Endometrial microvascular endothelial cells (primary cell): ENCODE measurements at regions not wholly inside any gene's neighbourhood (a gene's known extent, or its start where the extent isn't known, plus 50 kb on each side); places are given as distances from the start of the nearest gene placed in this dataset.

ENCODE experiments used
- in situ Hi-C: cut with HindIII; loops from 2 replicates; pipeline ENCODE4 v1.10.0; 2017; ENCODE audit warnings: low sequenced_read_pairs, low pct_unique_long_range_greater_than_20kb; ENCODE audit errors: inconsistent ontology term

DNA sequence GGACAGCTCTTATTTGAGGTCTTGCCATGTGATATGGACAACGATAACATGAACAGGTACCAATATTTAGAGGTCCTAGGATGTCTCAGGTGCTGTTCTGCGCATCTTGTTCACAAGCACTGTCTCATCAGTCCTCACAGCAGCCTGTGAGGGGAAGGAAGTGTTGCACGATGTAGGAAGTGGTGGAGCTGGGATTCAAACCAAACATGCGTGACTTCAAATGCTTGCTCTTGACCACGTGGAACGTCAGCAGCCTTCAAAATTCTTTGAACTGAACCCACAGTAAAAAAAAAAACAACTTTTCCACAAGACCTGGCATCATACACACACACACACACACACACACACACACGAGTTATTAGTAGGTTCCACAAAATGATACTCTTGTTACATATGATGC is 153.4 kb upstream of the SMAD3 start:
- in situ Hi-C loops: no loop called here

DNA sequence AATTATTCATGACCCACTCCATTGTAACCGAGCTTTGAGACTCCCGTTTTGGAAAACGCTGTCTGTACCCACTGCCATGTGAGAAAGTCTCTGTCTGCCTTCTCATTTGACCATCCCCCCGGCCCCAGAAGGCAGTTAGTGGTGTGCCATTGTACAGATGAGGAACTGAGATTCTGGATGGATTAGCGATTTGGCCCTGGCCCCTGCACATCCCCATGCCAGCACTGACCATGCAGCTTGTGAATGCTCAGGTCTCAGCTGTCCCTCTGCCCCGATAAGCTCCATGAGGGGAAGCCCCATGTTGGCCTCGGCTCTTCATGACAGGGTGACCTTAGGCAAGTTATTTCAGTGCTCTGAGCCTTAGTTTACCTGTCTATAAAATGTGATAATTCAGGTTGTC is 153.0 kb upstream of the SMAD3 start:
- in situ Hi-C loops: no loop called here

DNA sequence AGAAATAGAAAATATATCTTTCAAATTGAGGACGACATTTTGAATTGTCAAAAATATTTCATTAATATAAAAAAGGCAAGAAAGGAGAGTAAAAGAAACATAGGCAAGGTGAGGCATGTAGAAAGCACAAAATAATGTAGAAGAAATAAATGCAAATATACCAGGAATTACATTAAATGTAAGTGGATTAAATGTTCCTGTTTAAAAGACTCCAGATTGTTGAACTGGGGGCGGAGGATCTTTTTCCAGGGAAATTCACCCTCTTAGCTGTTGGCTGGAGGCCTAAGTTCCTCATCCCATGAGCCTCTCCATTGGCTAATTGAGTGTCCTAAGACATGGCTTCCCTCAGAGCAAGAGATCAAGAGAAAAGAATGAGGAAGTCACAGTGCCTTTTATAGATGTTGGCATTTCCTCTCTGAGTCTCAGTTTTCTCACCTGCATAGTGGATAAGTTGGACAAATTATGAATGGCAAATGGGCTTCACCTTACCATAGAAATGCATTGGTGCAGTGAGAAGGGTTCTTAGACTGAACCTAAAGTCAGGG is 147.4 kb upstream of the SMAD3 start:
- in situ Hi-C loops: no loop called here

DNA sequence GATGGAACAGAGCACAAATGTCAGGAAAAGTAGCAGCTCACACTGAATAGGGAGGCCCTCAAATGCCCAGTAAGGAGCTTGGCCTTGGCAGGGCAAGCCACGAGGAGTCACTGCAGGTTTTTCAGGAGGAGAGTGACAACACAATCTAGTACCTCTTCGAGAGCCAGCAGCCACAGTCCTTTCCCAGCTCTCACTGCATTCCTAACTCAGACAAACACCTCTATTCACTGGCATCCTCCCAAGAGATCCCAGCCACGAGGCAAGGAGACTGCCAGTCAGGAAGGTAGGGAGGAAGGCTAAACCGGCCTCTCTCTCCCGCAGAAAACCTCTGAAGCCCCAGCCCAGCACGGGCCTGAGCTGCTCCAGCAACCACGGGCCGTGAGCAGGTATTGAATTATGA is 146.0 kb upstream of the SMAD3 start:
- in situ Hi-C loops: no loop called here

DNA sequence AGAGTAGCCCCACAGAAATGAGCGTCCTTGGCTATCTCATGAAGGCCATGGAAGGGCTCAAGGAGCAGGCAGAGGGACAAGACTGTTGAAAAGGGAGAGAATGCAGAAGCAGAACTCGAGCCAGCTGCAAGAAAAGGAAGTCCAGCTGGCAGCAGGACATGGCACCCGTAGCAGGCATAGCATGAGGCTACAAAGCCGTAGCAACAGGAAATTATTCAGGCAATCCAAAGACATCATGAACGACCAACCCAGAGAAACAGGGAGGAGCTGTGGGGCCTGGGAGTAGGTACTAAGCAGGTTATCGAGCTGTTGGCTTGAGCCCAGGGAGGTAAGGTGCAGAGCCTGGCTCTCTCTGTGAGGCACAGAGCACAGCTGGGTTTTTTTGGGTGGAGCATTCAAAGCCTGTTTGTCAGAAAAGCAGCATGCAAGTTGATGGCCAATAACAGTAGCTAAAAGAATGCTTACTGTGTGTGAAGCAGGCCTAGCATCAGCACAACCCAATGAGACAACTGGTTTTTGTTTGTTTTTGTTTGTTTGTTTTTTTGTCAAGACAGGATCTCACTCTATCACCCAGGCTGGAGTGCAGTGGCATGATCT is 144.0 kb upstream of the SMAD3 start:
- in situ Hi-C loops: no loop called here

DNA sequence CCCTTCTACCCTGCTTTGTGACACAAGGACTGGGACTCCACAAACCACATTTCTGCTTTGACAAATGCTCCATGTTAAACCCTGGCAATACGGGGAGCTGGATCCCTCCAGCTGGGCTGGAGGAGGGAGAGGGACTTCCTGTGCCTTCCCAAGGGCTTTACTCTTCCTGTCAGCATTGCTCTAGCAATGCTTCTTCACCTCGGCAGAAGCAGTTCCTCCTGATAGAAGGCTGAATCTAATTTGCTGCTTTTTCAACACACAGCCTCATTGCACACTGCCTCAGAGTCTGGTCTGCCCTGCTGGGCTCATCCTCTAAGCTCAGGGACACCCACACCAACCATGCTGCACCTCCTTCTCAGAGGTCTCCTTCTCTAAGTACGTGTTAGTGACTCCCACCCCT is 142.8 kb upstream of the SMAD3 start:
- in situ Hi-C loops: no loop called here

DNA sequence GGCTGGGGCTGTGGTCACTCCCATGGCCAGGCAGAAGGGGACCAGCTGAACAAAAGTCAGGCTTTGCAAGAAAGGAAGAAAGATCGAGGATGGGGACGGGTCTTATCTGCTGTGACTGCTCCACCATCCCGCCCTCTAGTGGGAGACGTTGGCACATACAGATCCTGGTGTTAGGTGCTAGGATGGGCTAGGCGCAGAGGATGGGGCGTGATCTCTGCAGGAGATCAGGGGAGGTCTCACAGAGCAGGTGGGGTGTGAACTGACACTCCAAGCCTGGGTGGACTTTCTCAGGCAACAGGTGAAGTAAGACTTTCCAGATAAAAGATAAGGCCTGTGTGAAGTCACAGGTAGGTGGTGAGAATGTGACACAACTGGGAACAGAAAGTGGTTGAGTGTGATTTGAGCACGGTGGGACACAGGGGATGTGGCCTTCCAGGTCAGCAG is 141.9 kb upstream of the SMAD3 start:
- in situ Hi-C loops: no loop called here

DNA sequence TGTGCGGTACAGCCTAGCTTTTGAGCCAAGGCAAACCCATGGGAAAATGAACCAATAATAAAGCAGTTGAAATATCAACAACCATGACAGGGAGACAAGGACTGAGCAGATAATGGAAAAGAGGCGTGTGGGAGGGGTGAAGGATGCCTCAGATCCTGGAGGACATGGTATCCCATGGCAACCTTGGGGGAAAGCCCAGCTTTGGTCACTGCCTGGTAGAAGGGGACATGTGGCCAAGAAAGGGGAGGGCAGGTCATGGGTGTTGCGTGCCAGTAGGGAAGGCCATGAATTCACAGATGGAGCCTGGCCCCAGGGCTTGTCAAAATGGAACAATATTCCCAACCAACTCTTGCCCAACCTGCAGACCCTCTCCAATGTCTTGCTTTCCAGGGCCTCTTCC is 140.5 kb upstream of the SMAD3 start:
- in situ Hi-C loops: no loop called here

DNA sequence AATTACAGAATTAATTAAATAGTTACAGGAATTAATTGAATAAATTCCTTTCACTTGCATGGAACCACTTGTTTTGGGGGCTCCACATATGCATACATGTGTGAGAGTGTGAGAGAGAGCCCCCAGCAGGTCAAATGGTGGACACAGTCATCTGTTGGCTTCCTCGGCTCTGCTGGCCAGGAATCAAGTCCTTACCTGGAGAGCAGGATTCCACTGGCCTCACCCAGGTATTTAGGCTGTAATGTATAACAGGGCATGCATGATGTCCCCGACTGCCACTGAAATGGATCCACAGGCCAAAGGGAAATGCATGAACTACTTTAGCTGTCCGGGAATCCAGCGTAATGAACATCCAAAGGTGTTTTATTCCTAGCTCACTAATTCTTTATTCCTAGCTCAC is 139.7 kb upstream of the SMAD3 start:
- in situ Hi-C loops: no loop called here

DNA sequence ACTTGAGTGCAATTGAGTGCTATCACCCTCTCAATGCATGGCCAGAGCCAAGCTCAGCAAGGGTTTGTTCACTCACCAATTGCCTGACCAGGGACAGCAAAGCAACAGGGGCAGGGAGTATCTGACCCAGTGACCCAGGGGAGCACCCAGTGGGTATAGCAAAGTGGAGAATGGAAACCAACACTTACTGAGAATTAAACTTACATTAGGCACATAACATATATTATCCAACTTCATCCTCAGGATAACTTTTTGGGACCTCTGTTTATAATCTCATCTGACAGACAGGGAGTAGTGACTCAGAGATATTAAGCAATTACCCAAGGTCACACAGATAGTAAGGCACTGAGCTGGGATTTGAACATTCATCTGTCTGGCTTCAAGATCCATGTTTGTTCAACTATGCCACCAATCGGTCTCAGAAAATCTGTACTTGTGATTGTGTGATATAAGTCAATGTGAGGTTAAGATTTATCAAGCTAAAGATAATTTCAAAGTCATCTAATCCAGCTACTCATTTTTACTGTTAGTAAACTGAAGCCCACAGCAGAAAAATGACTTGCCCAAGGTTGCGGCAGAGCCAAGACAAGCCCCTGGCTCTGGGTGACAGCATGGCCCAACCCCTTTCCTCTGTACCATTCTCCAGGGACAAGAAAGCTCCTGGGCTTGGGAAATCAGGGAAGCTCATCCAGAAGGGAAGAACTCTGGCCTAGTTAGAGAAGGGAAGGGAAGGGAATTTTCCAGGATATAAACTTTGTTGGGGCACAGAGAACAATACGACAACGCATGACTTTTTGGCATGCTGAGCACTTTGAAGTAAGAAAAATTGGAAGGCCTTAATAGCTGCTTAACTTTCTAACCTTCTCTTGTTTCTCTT is 138.0 kb upstream of the SMAD3 start:
- in situ Hi-C loops: no loop called here

DNA sequence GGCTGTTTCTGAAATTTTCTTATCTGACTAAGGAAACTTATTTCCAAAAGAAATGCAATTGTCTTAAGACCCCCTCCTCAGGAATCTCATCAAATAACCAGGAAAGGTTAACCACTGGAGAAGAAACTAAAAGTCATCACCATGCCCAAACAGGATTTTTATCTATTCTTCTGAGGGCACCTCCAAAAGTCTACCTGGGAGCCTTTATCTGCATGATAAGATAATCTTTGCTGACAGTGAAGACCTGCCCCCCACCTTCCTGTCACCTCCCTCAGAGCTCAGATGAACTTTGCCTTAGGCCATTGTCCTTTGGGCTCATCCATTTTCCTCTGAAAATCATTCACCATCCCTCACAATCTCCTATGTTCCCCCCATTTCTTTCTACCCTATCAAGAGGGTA is 137.3 kb upstream of the SMAD3 start:
- in situ Hi-C loops: no loop called here

DNA sequence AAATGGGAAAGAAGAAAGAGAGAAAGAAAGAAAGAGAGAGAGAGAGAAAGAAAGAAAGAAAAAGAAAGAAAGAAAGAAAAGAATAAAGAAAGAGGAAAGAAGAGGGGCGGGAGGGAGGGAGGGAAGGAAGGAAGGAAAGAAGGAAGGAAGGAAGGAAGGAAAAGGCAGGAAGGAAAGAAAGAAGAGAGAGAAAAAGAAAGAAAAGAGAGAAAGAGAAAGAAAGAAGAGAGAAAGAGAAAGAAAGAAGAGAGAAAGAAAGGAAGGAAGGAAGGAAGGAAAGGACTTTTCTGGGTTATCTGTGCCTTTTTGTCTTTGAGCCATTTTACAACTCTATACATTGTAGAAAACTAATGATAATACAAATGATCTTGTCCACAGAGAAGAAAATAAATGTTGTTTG is 136.6 kb upstream of the SMAD3 start:
- in situ Hi-C loops: no loop called here

DNA sequence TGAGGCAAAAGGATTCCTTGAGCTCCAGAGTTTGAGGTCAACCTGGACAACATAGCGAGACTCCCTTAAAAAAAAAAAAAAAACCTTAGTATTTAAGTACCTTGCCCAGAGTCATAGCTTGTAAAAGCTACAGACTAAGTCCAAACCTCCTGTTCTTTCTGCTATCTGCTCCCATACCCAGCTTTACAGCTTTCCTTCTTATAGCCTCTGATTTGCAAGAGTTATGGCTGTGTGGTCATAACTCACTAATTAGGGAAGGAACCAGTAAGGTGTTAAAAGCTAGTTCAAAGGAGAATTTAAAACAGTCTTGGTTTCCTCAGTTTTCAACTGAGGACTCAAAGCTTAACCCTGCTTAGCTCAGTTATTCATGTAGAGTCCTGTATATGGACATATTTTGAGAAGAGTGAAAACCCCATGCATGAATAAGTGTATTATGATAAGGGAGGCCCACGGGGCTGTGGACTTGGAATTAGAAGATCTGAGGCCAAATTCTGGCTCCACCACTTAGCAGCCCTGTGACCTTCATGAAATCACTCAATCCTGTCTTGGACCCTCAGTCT is 135.5 kb upstream of the SMAD3 start:
- in situ Hi-C loops: no loop called here

DNA sequence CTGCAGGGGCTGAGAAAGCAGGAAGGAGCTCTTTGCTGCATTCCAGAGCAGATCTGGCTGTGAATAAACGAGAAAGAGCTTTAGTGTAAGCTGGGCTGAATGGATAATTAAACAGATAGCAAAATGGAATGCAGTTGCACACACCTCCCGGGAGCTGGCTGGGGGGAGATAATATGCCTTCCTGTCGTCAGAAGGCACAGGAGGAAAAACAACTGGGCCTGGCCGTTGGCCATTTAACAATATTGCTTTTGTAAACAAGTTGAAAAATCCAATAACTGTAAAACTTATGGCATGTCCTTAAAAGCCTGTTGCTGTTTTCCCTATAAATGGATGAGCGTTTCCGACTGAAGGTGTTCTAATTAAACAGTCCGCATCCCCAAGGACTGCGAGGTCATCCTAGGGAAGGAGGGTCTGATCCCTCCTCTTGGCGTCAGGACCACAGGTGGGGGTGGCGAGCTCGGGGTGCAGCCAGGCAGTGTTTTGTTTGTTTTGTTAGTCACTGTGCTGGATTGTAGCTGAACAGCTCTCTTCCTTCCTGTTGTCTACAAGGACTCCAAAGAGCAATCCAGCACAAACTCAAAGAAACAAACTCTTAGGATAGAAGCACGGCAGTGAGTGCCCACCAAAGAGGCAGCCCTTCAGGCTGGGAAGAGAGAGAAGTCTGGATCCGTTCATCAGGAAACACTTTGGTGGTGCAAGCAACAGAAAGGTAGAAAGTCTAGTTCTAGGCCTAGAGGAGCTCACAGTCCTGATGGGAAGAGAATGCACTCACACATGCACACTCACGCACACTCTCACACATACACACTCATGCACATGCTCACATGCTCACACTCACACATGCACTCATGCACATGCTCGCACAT is 133.4 kb upstream of the SMAD3 start:
- in situ Hi-C loops: no loop called here

DNA sequence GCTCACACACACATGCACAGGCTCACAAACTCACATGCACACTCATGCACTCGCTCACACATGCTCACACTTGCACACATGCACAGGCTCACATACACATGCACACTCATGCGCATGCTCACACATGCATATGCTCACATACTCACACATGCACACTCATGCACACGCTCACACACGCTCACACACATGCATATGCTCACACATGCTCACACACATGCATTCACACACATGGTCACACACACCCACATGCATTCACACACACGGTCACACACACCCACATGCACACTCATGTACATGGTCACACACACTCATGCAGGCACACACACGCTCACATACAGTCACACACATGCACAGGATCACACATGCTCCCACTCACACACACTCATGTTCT is 132.8 kb upstream of the SMAD3 start:
- in situ Hi-C loops: no loop called here

DNA sequence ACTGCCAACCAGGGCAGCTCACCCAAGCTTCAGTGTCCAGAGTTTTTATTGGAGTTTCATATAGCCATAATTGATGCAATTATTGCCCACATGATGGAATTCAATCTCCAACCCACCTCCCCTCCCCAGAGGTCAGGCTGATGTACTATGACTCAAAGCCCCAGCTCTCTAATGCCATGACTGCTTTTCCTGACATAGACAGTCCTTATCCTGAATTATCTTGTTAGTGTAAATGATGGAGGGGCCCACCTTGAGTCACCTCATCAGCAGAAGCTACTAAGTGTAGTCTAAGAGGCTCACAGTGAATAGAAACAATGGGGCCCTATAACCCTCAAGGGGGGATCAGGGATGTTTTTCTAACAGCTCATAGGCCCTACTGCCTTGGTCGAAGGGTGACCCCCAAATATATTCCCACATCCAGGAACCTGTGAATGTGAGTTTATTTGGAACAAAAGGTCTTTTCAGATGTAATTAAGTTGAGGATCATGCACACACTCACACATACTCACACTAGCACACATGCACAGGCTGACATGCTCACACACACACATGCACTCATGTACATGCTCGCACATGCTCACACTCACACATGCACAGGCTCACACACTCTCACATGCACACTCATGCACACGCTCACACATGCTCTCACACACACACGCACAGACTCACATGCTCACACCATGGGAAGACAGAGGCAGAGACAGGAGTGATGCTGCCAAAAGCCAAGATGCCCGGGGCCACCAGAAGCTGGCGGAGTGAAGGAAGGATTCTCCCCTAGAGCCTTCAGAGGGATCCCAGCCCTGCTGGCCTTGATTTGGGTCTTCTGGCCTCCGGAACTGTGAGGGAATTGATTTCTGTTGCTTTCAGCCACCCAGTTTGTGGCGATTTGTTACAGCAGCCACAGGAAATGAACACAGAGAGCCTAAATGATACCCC is 131.2 kb upstream of the SMAD3 start:
- in situ Hi-C loops: no loop called here

DNA sequence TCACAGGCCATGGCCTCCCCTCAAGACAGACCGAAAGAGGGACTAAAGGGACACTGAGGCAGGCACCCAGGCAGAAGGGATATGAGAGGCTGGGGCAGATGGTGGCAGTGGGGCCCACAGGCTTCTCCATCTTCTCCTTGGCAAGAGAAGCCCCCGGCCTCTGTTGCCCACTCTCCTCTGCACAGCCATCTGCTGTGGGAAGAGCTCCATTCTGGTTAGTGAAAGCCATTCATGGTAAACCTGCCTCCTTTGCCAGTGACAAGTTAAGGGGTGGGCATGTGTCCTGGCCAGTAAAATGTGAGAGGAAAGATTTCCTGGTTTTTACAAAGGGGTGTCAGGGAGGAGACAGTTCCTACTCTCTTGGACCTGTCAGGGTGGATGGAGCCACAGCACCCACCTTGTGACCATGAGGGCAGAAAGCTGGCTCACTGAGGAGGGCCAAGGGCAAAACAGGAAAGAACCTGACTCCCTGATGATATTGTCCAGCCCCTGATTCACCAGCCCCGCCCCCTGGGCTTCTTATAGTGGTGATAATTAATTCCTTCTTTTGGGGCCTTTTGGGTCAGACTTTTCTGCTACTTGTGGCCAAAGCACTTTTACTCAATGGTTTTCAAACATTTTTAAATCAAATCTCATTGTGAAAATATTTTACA is 130.4 kb upstream of the SMAD3 start:
- in situ Hi-C loops: no loop called here

DNA sequence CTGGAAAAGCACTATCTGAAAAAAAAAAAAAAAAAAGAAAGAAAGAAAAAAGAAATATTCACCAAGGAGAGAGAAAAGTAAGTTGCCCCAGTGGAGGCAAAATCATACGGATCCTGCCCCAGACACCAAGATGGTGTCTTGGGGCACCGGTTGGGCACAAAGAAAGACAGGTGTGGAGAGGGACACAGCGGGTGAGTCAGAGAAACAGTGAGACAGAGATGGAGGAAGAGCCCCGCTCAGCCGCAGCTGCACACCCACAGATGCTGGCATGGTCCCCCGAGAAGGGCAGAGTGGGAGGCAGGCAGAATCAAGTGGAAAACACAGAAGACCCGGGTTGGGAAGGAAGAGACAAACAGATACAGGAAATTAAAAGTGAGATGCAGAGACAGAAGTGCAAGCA is 129.7 kb upstream of the SMAD3 start:
- in situ Hi-C loops: no loop called here
